MCF 10A (cell line): ENCODE measurements at regions not wholly inside any gene's neighbourhood (a gene's known extent, or its start where the extent isn't known, plus 50 kb on each side); places are given as distances from the start of the nearest gene placed in this dataset.

Experiments used
- BruUV-seq: library from RNA; stranded (reverse); fragments of 400-500 nt; replicated peaks from 2 replicates; lab custom pipeline; 2021; lab: Mats Ljungman, UMichigan
- CTCF ChIA-PET: fragments of 300-600 bp; sonication (Branson Sonifier 250); formaldehyde crosslinking; extraction: SDS; loops from one replicate; lab custom pipeline; 2021; ENCODE audit warnings: antibody characterized with exemption, inconsistent platforms; lab: Yijun Ruan, JAX
- POLR2A ChIA-PET: fragments of 300-600, 350-650 bp; sonication (Branson Sonifier 250); formaldehyde crosslinking; extraction: SDS; loops from one replicate; lab custom pipeline; 2020; ENCODE audit warnings: antibody characterized with exemption, inconsistent platforms; lab: Yijun Ruan, JAX
- DNase-seq: peaks from one replicate; pipeline ENCODE4 v3.0.0-alpha.2; 2018; ENCODE audit not compliant: unreplicated experiment
- H3K27ac Mint-ChIP-seq: one replicate; pipeline ENCODE4 v1.8.0; 2022; ENCODE audit warnings: mild to moderate bottlenecking, low read depth, mixed read lengths; ENCODE audit not compliant: unreplicated experiment
- H3K27me3 Mint-ChIP-seq: one replicate; pipeline ENCODE4 v1.8.0; 2022; ENCODE audit warnings: mixed read lengths; ENCODE audit not compliant: insufficient read depth, unreplicated experiment
- H3K36me3 Mint-ChIP-seq: one replicate; pipeline ENCODE4 v1.8.0; 2022; ENCODE audit warnings: mild to moderate bottlenecking, moderate library complexity, mixed read lengths; ENCODE audit not compliant: insufficient read depth, unreplicated experiment
- H3K4me1 Mint-ChIP-seq: one replicate; pipeline ENCODE4 v1.8.0; 2022; ENCODE audit warnings: mixed read lengths; ENCODE audit not compliant: insufficient read depth, unreplicated experiment
- H3K4me3 Mint-ChIP-seq: one replicate; pipeline ENCODE4 v1.8.0; 2022; ENCODE audit warnings: mild to moderate bottlenecking, moderate library complexity, mixed read lengths; ENCODE audit not compliant: unreplicated experiment
- H3K9me3 Mint-ChIP-seq: one replicate; pipeline ENCODE4 v1.8.0; 2022; ENCODE audit warnings: mixed read lengths; ENCODE audit not compliant: unreplicated experiment
- CTCF ChIP-seq: fragments of 200-600 bp; IDR thresholded peaks from one replicate; pipeline ENCODE4 v1.8.0; 2022; ENCODE audit warnings: antibody characterized with exemption, mild to moderate bottlenecking; ENCODE audit not compliant: unreplicated experiment
- intact Hi-C: fragments of 100-400 bp; cut with micrococcal nuclease; formaldehyde crosslinking; loops from 2 replicates; pipeline ENCODE4 v1.14.1; 2022

- H3K27me3 Mint-ChIP-seq, result peaks cover 87% of the 10 kb centered on the region
- no peak overlapping the region for H3K4me3 Mint-ChIP-seq
- ChIA-PET CTCF (interaction anchor here (1.3 kb wide), 1 partner anchor 10 kb away, joined by 4 read pairs; no protein-coding TSS in a partner anchor), POLR2A (no interaction called here)
- no peaks in the 10 kb centered on the region for H3K4me1 Mint-ChIP-seq
- no peak overlapping the region for H3K27ac Mint-ChIP-seq
- DNase-seq, result no peak
- no peak for TF ChIP-seq CTCF
- intact Hi-C loops, result no loop called here
- H3K9me3 Mint-ChIP-seq, result no peaks in the 10 kb centered on the region
- no peaks in the 10 kb centered on the region for H3K36me3 Mint-ChIP-seq
- no TSS peak for BruUV-seq
These were observed 122.5 kb upstream of the GRIN3A start for GRCh38 chr9:101860920-101861319.

GRCh38 chr9:101859620-101860019, 121.2 kb upstream of the GRIN3A start:
- no peak overlapping the region for H3K27ac Mint-ChIP-seq
- no TSS peak for BruUV-seq
- POLR2A ChIA-PET, result no interaction called here
- no peaks in the 10 kb centered on the region for H3K9me3 Mint-ChIP-seq
- H3K36me3 Mint-ChIP-seq, result no peaks in the 10 kb centered on the region
- no peak overlapping the region for H3K4me3 Mint-ChIP-seq
- peaks cover 83% of the 10 kb centered on the region for H3K27me3 Mint-ChIP-seq
- CTCF ChIA-PET, result interaction anchor here (1.3 kb wide), 1 partner anchor 9 kb away, joined by 4 read pairs; no protein-coding TSS in a partner anchor
- TF ChIP-seq CTCF, result no peak
- DNase-seq, result no peak
- intact Hi-C loops, result no loop called here
- no peaks in the 10 kb centered on the region for H3K4me1 Mint-ChIP-seq

- ChIA-PET CTCF (no interaction called here), POLR2A (no interaction called here)
- Mint-ChIP-seq H3K4me3 (no peak overlapping the region), H3K27ac (no peak overlapping the region), H3K27me3 (peaks cover 80% of the 10 kb centered on the region), H3K36me3 (no peaks in the 10 kb centered on the region), H3K4me1 (no peaks in the 10 kb centered on the region), H3K9me3 (no peaks in the 10 kb centered on the region)
- no TSS peak for BruUV-seq
- intact Hi-C loops, result no loop called here
- no peak for TF ChIP-seq CTCF
- no peak for DNase-seq
These were observed 119.6 kb upstream of the GRIN3A start for GRCh38 chr9:101858026-101858425.

- Mint-ChIP-seq H3K4me3 (no peak overlapping the region), H3K9me3 (no peaks in the 10 kb centered on the region), H3K4me1 (no peaks in the 10 kb centered on the region), H3K27me3 (peaks cover 47% of the 10 kb centered on the region), H3K27ac (no peak overlapping the region), H3K36me3 (no peaks in the 10 kb centered on the region)
- no TSS peak for BruUV-seq
- CTCF ChIA-PET, result interaction anchor here (0.6 kb wide), 1 partner anchor 33 kb away, joined by 3 read pairs; no protein-coding TSS in a partner anchor
- POLR2A ChIA-PET, result no interaction called here
- no peak for DNase-seq
- intact Hi-C loops, result no loop called here
- no peak for TF ChIP-seq CTCF
These were observed 110.8 kb upstream of the GRIN3A start for GRCh38 chr9:101849102-101849707.
